Panc1 (cell line): ENCODE measurements at regions not wholly inside any gene's neighbourhood (a gene's known extent, or its start where the extent isn't known, plus 50 kb on each side); places are given as distances from the start of the nearest gene placed in this dataset.

Experiments
- ATAC-seq: fragments of 200-7000 bp; cut with Tn5 transposase; 2 replicates; pipeline ENCODE4 v1.9.1; 2020; ENCODE audit warnings: mild to moderate bottlenecking, moderate library complexity
- BruUV-seq: library from RNA; stranded (reverse); fragments of 400-500 nt; replicated peaks from 2 replicates; lab custom pipeline; 2021; lab: Mats Ljungman, UMichigan
- CTCF ChIA-PET: fragments of 300-600 bp; sonication (Branson Sonifier 250); formaldehyde crosslinking; loops from one replicate; lab custom pipeline; 2022; ENCODE audit warnings: antibody characterized with exemption; lab: Charles Lee
- POLR2A ChIA-PET: fragments of 300-600 bp; sonication (Branson Sonifier 250); formaldehyde crosslinking; loops from one replicate; lab custom pipeline; 2022; ENCODE audit warnings: antibody characterized with exemption; lab: Charles Lee
- DNase-seq: peaks from one replicate; pipeline ENCODE4 v3.0.0-alpha.2; 2010; ENCODE audit warnings: low read depth, low spot score
- H3K27ac ChIP-seq: 2 replicates; pipeline ENCODE4 v1.5.1; 2011; ENCODE audit warnings: mild to moderate bottlenecking, low read length, inconsistent platforms
- H3K27me3 ChIP-seq: fragments of 200-500 bp; sonication (Bioruptor generic); 2 replicates; pipeline ENCODE4 v1.6.0; 2014; ENCODE audit warnings: low read length, inconsistent platforms; ENCODE audit not compliant: control insufficient read depth, insufficient read depth
- H3K36me3 ChIP-seq: fragments of 200-500 bp; sonication (Bioruptor generic); 2 replicates; pipeline ENCODE4 v1.5.1; 2014; ENCODE audit warnings: inconsistent platforms, mild to moderate bottlenecking, low read length, moderate library complexity; ENCODE audit not compliant: control insufficient read depth, insufficient read depth
- H3K4me1 ChIP-seq: 2 replicates; pipeline ENCODE4 v1.5.1; 2011; ENCODE audit warnings: inconsistent platforms, mild to moderate bottlenecking, low read length, moderate library complexity; ENCODE audit not compliant: control insufficient read depth, insufficient read depth
- H3K4me3 ChIP-seq, 2 experiments: 2 replicates each; pipeline ENCODE4 v1.5.1; 2011 to 2012; ENCODE audit warnings: low read depth in 2 of 2, low read length in 2 of 2, mild to moderate bottlenecking in 2 of 2, inconsistent platforms in 1 of 2, moderate library complexity in 1 of 2
- H3K9me3 ChIP-seq: fragments of 200-500 bp; sonication (Bioruptor generic); 2 replicates; pipeline ENCODE4 v1.5.1; 2014; ENCODE audit warnings: low read depth, mild to moderate bottlenecking, inconsistent platforms, low read length, moderate library complexity; ENCODE audit not compliant: control insufficient read depth, insufficient read depth
- POLR2AphosphoS5 ChIP-seq: IDR thresholded peaks from 2 replicates; pipeline ENCODE4 v1.6.1; 2012; ENCODE audit warnings: mild to moderate bottlenecking, low read depth, low read length, moderate library complexity
- SIN3A ChIP-seq: IDR thresholded peaks from 2 replicates; pipeline ENCODE4 v1.6.1; 2012; ENCODE audit warnings: low read depth, mild to moderate bottlenecking, low read length, moderate library complexity, borderline replicate concordance; ENCODE audit not compliant: insufficient read depth
- TCF7L2 ChIP-seq: IDR thresholded peaks from 2 replicates; pipeline ENCODE4 v1.6.1; 2011; ENCODE audit warnings: mild to moderate bottlenecking, low read depth, low read length, inconsistent platforms
- in situ Hi-C: cut with HindIII; loops from 2 replicates; pipeline ENCODE4 v1.10.0; 2016; ENCODE audit warnings: low sequenced_read_pairs, low pct_unique_long_range_greater_than_20kb
- intact Hi-C: fragments of 100-400 bp; cut with micrococcal nuclease; formaldehyde crosslinking; loops from one replicate; pipeline ENCODE4 v1.10.0; 2022; ENCODE audit not compliant: unreplicated experiment
- TF ChIP-seq, protein P1 (sequence below), 2 experiments: IDR thresholded peaks; 2 replicates each; pipeline ENCODE4 v1.6.1; 2011 to 2012; ENCODE audit warnings: low read depth in 2 of 2, control low read depth in 1 of 2, low read length in 1 of 2, mild to moderate bottlenecking in 1 of 2, moderate library complexity in 1 of 2; ENCODE audit not compliant: insufficient read depth in 1 of 2
- TF ChIP-seq, protein P2 (sequence below): fragments of 450-650 bp; IDR thresholded peaks from 2 replicates; pipeline ENCODE4 v1.5.1; 2017; ENCODE audit warnings: mild to moderate bottlenecking

DNA sequence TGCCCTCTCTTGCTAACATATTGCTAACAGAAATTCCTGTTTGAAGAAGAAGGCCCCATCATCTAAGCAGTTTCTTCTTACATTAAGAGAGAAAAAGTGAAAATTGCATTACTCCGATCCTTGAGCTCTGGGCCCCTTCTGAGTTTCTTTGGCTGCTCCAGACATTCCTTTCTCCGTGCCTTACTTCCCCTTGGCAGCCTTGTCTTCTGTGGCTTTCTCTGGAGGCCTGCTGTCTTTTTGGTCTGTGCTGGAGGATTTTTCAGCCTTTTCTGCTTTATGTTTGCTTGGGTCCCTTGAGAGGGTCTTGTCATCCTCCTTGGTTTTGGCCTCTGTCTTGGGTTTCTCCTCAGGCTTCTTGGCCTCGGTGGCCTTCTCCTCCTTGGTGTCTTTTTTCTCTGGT, 378.8 kb upstream of the CHD6 start:
- Histone ChIP-seq H3K27me3 (no peaks in the 10 kb centered on the region), H3K36me3 (no peaks in the 10 kb centered on the region), H3K9me3 (0 out of 2 replicates have a peak, but pooled peaks cover 3% of the 10 kb centered on the region), H3K27ac (no peak overlapping the region), H3K4me1 (no peaks in the 10 kb centered on the region), H3K4me3 (no peak overlapping the region)
- ATAC-seq, result no peak
- in situ Hi-C loops, result no loop called here
- CTCF ChIA-PET, result no interaction called here
- intact Hi-C loops, result no loop called here
- POLR2A ChIA-PET, result no interaction called here
- DNase-seq, result no peak
- TF ChIP-seq, protein P1, sequence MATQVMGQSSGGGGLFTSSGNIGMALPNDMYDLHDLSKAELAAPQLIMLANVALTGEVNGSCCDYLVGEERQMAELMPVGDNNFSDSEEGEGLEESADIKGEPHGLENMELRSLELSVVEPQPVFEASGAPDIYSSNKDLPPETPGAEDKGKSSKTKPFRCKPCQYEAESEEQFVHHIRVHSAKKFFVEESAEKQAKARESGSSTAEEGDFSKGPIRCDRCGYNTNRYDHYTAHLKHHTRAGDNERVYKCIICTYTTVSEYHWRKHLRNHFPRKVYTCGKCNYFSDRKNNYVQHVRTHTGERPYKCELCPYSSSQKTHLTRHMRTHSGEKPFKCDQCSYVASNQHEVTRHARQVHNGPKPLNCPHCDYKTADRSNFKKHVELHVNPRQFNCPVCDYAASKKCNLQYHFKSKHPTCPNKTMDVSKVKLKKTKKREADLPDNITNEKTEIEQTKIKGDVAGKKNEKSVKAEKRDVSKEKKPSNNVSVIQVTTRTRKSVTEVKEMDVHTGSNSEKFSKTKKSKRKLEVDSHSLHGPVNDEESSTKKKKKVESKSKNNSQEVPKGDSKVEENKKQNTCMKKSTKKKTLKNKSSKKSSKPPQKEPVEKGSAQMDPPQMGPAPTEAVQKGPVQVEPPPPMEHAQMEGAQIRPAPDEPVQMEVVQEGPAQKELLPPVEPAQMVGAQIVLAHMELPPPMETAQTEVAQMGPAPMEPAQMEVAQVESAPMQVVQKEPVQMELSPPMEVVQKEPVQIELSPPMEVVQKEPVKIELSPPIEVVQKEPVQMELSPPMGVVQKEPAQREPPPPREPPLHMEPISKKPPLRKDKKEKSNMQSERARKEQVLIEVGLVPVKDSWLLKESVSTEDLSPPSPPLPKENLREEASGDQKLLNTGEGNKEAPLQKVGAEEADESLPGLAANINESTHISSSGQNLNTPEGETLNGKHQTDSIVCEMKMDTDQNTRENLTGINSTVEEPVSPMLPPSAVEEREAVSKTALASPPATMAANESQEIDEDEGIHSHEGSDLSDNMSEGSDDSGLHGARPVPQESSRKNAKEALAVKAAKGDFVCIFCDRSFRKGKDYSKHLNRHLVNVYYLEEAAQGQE (IDR thresholded peaks at IDR 0.05; ENCODE audit: insufficient read depth in 1 of 2, low read depth in 2 of 2, low read length in 1 of 2), result no peak
- TF ChIP-seq POLR2AphosphoS5 (no peak), TCF7L2 (no peak), SIN3A (no peak)
- TF ChIP-seq, protein P2, sequence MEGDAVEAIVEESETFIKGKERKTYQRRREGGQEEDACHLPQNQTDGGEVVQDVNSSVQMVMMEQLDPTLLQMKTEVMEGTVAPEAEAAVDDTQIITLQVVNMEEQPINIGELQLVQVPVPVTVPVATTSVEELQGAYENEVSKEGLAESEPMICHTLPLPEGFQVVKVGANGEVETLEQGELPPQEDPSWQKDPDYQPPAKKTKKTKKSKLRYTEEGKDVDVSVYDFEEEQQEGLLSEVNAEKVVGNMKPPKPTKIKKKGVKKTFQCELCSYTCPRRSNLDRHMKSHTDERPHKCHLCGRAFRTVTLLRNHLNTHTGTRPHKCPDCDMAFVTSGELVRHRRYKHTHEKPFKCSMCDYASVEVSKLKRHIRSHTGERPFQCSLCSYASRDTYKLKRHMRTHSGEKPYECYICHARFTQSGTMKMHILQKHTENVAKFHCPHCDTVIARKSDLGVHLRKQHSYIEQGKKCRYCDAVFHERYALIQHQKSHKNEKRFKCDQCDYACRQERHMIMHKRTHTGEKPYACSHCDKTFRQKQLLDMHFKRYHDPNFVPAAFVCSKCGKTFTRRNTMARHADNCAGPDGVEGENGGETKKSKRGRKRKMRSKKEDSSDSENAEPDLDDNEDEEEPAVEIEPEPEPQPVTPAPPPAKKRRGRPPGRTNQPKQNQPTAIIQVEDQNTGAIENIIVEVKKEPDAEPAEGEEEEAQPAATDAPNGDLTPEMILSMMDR, result no peak
- BruUV-seq, result no TSS peak

GRCh38 chr20:41992481-41992880, 374.3 kb upstream of the CHD6 start:
- H3K4me3 ChIP-seq, result no peak overlapping the region
- H3K36me3 ChIP-seq, result no peaks in the 10 kb centered on the region
- DNase-seq (no peak), ATAC-seq (no peak)
- ChIA-PET POLR2A (no interaction called here), CTCF (no interaction called here)
- H3K4me1 ChIP-seq, result no peaks in the 10 kb centered on the region
- intact Hi-C loops, result no loop called here
- H3K9me3 ChIP-seq, result no peaks in the 10 kb centered on the region
- no peak for TF ChIP-seq TCF7L2
- TF ChIP-seq, protein P2, result no peak
- TF ChIP-seq POLR2AphosphoS5, result no peak
- H3K27me3 ChIP-seq, result 0 out of 2 replicates have a peak, but pooled peaks cover 2% of the 10 kb centered on the region
- no TSS peak for BruUV-seq
- in situ Hi-C loops, result no loop called here
- H3K27ac ChIP-seq, result no peak overlapping the region
